Stimulated activated CD4-positive, alpha-beta T cell treated with anti-CD3 and anti-CD28 coated beads, Interleukin-4, amount 100 ng/mL, for 4 hours (primary cell): ENCODE measurements at regions not wholly inside any gene's neighbourhood (a gene's known extent, or its start where the extent isn't known, plus 50 kb on each side); places are given as distances from the start of the nearest gene placed in this dataset.
"Not testable (repeated sequence)": the region's sequence is repeated elsewhere in the genome, so short reads cannot be mapped to it uniquely, and the experiment has no call there.

ENCODE experiments used
- DNase-seq, 2 experiments: peaks; one replicate each; pipeline ENCODE4 v3.0.0-alpha.2; 2020

DNA sequence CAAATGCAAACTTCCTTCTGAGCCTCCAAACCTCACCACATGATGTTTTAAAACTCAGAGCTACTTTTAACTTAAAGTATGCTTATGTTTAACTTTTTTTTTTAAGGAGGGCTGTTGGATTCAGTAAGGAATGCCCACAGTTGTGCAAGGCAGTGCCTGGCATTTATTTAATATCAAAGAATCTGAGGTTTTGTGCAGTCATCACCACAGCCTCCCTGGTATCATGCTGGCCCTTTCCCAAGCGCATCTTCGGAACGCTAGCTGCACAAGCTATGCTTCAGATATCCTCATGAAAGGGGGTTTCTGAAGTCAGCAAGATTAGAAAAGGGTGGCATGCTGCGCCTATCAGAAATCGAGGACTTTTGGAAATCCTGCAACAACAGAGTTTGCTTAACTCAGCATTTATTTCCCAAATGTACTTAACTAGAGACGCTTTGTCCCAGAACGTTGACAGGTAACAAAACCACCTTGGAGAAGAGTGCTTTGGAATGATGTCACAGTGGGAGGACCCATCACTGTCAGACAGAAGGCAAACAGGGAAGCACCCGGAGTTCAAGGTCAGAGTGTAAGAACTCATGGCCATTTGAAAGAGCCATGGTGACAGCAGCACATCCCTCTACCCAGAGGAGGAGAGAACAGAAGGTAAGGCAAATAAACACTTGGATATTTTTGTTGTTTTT is 120.2 kb upstream of the IGF1R start:
- no peak for DNase-seq

GRCh38 chr15:98529205-98530145 is 118.9 kb upstream of the IGF1R start:
- no peak for DNase-seq

DNA sequence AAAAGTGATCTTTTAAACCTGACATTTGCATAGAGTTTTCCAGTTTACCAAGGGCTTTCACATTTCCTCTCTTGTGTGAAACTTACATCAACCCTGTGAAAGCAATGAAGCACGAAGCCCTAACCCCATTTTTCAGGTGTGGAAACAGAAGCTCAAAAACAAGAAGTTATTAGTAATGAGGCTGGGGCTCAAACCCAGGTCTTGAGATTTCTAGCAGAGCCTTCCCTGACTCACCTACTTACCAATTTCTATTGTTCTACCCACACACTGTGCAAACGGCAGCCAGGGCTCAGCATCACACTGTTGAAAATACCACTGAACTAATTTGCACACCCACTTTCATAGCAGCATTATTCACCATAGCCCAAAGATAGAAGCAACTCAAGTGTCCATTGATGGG is 117.8 kb upstream of the IGF1R start:
- DNase-seq = no peak

DNA sequence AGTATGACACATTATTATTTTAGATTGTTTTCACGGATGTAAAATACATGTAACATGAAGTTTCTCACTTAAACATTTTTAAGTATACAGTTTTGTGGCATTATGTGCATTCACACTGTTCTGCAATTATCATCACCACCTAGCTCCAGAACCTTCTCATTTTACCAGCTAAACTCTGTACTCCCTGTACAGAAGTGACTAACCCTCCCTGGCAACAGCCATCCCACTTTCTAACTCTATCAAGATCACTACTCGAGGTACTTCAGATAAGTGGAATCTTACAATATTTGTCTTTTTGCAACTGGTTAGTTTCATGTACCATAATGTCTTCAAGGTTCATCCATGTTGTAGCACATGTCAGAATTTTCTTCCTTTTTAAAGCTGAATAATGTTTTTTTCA is 116.3 kb upstream of the IGF1R start:
- no peak for DNase-seq

- no peak for DNase-seq
Observed at GRCh38 chr15:98536976-98537375, 111.4 kb upstream of the IGF1R start.

- no peak for DNase-seq
Observed at GRCh38 chr15:98537516-98538060, 110.8 kb upstream of the IGF1R start.

DNA sequence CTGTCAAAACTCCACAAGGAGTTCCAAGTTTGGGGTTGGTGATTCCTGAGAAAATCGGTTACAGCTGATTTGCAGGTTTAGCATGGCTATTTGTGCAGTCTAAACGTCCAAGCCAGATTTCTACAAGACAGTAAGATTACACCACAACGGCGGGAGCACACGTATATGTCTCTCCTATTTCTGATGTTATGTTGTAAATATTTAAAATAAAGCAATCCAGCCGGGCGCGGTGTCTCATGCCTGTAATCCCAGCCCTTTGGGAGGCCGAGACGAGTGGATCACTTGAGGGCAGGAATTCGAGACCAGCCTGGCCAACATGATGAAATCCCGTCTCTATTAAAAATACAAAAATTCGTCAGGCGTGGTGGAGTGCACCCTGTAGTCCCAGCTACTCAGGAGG is 106.8 kb upstream of the IGF1R start:
- no peak for DNase-seq

DNA sequence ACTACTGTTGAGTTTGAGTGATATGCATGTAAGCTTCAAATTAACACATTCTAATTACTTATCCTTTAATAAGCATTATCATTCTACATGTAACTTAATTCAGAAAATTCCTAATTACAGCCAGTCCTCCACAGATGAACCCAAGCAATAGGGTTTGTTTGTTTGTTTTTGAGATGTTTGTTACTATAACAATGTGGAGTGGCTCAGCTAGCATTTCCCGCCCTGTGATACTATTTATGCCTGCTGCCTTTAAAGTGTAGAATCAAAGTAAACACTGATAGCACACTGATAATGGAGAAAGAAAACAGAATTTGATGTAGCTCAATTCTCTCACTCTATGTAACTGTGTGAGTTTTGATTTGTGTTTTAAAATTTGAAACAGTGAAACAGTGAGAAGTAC is 105.1 kb upstream of the IGF1R start:
- DNase-seq = no peak

- no peak for DNase-seq
Observed at GRCh38 chr15:98546329-98546728, 102.0 kb upstream of the IGF1R start.

DNA sequence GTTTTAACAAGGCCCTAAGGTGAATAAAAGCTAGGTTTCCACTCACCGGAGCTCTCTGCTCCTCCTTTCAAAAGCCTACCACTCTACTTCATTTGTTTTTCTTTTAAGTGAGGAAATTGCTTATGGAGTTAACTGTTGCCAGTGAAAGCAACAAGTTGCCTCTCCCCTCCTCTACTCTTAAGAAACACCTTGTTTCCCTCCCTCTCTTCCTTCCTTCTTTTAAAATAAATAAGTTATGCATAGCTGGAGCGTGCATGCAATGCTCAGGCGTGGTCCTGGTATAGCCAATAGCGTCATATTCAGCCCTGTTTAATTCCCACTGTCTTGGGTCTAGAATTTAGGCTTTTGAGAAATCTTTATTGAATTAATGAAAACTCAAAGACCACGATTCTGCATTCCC is 101.1 kb upstream of the IGF1R start:
- DNase-seq = no peak

DNA sequence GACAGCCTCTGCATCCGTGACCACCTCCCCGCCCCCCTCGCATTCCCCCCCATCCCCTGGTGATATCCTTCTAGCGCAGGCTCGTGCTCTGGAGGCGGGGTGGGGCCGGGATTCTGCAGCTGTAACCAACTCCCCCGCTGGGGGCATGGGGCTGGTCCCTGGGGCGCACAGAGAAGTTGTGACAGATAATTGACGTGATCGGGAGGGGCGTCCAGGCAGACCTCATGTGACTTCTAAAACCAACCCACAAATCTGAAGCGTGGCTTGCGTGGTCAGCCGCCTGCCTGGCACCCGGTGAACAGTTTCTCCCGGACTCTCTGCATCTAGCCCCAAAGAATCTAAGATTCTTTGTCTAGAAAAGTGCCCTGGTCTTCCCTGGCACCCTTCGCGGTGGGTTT is 100.6 kb upstream of the IGF1R start:
- peak in 1 of 2 experiments; percentile 1 for DNase-seq

- peak; percentile 41 to 63 for DNase-seq
Observed at GRCh38 chr15:98548139-98548971, 100.0 kb upstream of the IGF1R start.

GRCh38 chr15:98549003-98549402 is 99.3 kb upstream of the IGF1R start:
- no peak for DNase-seq

DNA sequence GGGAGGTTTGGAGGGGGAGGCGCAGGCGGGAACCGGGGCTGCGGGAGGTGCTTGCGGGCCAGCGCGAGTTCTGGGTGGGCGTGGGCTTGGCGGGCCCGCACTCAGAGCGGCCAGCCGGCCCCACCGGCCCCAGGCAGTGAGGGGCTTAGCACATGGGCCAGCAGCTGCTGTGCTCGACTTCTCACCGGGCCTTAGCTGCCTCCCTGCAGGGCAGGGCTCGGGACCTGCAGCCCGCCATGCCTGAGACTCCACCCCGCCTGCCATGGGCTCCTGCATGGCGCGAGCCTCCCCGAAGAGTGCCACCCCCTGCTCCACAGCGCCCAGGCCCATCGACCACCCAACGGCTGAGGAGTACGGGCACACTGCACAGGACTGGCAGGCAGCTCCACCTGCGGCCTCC is 98.6 kb upstream of the IGF1R start:
- DNase-seq = no peak

GRCh38 chr15:98550363-98550762 is 98.0 kb upstream of the IGF1R start:
- DNase-seq = not testable (repeated sequence)

- DNase-seq = no peak
Observed at GRCh38 chr15:98551936-98552562, 96.3 kb upstream of the IGF1R start.

DNA sequence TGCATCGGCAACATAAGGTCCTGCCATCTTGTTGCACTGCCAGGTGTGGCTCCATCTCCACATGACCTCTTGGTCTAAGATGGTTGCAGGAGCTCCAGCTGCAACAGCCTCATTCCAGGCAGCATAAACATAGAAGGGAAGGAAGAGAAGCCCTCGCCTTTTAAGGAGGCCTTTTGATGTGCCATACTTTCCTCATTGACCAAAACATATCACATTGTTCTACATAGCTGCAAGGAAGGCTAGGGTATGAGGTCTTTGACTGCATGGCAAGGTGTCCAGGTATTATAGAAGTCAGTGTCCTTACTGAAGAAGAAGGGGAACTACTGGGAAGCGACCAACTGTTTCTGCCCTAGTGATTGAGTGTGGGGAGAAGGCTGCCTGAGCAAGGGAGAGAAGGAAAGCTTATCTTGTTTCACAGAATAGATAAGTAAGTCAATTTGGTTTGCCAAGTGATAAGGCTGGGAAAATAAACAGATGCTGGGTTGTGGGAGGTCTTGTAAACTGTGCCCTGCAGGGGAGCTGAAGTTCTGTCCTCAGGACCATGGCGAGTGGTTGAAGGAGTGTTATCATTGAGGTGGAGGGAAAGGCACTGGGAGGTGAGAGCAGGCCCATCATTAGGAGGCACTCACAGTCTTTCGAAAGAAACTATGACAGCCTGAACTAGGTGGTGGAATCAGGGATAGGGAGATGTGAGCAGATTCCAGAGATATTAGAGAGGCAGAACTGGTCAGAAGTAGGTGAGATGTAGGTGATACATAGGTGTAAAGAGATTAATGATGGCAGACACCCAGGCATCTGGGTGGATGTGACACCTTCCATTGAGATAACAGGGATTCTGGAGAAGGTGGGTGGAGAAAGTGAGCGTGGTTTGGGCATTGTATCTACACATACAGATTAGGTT is 93.8 kb upstream of the IGF1R start:
- DNase-seq = no peak

DNA sequence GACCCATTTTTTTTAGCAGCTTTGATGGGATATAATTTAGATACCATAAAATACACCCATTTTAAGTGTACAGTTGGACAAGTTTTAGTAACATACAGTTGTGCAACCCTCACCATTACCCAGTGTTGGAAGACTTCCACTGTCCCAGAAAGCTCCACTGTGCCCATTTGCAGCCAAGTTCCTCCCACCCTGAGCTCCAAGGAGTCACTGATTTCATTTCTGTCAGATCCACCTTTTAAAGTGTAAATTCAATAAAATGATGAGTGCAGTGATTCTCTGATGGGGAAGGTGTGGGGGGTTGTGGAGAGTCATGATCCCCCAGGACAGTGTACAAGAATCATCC is 93.2 kb upstream of the IGF1R start:
- DNase-seq = no peak

GRCh38 chr15:98556321-98556720 is 92.0 kb upstream of the IGF1R start:
- no peak for DNase-seq

DNA sequence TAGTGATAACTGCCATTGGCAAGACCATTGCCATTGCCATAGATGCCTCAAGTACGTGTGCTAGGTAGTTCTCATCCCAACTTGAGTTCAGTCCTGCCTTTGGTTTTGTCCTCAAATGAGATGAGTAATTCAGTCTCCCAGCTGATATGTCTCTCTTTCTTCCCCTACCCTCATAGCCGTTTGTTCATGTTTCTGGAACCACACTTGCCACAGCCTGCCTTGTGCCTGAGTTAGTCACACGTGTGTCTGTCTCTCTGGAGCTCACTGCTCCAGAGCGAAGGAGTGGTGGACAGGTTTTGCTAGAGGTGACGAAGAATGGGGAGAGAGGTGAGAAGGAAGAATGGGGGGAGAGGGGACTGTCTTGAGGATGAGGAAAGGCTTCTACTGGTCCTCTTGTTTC is 88.0 kb upstream of the IGF1R start:
- no peak for DNase-seq

DNA sequence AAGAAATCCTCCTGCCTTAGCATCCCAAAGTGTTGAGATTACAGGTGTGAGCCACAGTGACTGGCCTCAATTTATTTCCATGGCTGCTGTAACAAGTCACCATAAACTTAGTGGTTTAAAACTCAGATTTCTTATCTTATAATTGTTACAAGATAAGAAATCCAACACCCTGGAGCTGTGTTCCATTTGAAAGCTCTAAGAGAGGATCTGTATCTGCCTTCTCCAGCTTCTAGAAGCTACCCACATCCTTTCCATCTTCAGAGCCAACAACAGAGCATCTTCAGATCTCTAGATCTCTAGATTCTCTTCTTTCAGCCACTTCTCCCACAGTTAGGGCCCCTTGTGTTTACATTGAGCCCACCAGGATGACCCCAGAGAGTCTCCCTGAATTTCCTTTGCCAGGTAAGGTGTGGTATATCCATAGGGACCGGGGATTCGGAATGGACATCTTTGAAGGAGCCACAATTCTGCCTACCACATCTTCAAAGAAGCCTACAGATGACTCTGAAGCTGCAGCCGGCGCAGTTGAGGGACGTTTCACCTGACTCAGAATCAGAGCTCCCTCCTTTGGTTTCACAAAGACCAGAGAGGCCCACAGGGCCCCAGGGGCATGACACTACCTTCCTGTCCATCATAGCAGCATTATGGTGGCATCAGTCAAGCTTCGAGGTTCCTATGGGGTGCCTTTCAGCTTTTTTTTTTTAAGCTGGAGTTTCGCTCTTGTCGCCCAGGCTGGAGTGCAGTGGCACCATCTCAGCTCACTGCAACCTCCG is 87.0 kb upstream of the IGF1R start:
- no peak for DNase-seq
